GM04504 (cell line): ENCODE measurements at regions not wholly inside any gene's neighbourhood (a gene's known extent, or its start where the extent isn't known, plus 50 kb on each side); places are given as distances from the start of the nearest gene placed in this dataset.

Source experiments
- DNase-seq: peaks from one replicate; pipeline ENCODE4 v3.0.0-alpha.2; 2012; ENCODE audit warnings: low read depth

DNA sequence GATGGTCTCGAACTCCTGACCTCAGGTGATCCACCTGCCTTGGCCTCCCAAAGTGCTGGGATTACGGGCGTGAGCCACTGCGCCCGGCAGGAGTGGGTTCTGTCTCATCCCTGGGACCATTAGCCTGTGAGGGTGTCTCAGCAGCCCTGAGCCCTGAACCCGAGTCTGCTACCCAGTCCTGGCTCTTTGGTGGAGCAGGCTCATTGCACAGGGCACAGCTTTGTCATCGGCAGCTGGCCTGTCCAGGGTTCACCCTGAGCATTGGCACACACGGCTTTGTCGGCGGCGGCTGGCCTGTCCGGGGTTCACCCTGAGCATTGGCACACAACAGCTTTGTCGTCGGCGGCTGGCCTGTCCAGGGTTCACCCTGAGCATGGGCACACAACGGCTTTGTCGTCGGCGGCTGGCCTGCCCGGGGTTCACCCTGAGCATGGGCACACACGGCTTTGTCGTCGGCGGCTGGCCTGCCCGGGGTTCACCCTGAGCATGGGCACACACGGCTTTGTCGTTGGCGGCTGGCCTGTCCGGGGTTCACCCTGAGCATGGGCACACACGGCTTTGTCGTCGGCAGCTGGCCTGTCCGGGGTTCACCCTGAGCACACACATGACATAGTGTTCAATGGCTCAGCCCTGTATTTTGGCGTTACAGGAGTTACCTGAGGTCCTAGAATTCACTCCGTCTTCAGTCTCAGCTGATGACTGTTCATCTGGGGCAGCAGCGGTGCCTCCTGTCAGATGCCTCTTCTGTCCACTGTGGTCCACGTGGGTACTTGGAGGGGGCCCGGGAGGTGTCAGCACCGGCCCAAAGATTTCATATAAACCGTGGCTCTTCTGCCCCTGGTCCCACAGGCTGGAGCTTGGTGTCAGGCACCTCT, 1082.5 kb downstream of the BRD1 start:
- DNase-seq, result no peak

GRCh38 chr22:48744283-48744641, 1083.4 kb downstream of the BRD1 start:
- no peak for DNase-seq

- no peak for DNase-seq
Observed at GRCh38 chr22:48743601-48744282, 1083.9 kb downstream of the BRD1 start.

DNA sequence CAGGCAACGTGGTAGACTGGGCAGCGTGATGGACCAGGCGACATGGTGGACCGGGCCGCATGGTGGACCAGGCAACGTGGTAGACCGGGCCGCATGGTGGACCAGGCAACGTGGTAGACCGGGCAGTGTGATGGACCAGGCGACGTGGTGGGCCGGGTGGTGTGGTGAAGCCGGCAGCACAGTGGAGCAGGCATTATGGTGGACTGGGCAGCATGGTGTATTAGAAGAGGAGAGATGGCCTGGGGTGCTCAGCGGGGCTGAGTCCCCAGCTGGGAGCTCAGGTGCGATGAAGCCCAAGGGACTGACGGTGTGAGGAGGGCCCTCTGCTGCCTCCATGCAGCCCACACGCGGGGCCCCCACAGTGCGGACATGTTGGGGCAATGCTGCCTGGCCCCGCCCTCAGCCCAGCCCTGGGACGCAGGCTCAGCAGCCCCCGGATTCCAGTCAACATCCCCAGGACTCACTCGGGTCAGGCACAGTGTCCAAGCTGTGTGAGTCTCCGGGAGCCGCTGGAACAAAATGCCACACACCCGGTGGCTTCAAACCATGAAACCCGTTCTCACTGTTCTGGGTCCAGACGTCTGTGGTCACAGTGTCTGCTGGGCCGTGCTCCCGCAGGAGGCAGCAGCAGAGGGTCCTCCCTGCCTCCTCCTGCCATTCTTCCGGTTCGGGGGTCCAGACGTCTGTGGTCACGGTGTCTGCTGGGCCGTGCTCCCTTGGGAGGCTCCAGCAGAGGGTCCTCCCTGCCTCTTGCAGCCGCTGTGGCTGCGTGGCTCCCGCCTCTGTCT, 1084.9 kb downstream of the BRD1 start:
- DNase-seq, result no peak

DNA sequence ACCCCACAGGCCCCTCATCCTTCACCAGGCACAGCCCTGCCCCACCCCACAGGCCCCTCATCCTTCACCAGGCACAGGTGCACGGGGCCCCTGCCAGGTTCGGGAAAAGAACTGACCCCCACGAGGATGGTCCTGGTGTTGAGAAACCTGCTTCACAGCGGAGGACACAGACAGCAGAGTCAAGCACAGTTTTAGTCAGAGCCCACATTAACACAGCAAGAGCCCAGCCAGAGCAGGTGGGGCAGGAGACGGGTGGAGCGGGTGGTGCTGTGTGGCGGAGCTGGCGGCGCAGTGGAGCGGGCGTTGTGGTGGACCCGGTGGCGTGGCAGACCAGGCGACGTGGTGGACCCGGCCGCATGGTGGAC, 1085.5 kb downstream of the BRD1 start:
- no peak for DNase-seq

- DNase-seq, result no peak
Observed at GRCh38 chr22:48741540-48741939, 1086.1 kb downstream of the BRD1 start.

DNA sequence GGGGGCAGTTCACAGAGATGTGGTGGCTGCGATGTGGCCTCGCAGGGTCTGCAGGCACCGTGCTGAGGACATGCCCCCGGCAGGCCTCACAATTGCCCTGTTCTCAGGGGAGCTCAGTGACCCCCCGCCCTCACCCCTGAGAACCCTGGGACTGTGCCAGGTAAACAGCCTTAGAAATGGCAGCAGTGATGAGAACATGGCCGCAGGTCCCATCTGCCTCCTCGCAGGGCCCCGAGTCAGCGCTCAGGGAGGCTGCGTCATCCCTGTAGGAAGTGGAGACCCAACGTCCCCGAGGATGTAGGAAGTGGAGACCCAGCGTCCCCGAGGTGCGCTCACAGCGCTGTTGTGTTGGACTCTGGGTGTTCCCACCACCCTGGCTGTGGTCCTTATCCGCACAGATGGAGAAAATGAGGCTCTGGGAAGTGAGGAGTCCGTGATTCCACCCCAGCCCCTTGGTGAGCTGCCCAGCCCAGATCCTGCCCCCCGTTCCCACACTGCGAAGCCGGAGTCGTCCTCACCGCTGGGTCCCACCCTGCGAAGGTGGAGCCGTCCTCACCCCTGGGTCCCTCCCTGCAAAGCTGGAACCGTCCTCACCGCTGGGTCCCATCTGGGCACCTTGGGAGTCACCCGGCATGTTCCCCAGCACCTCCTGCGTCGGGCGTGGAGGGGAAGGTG, 1086.8 kb downstream of the BRD1 start:
- no peak for DNase-seq

DNA sequence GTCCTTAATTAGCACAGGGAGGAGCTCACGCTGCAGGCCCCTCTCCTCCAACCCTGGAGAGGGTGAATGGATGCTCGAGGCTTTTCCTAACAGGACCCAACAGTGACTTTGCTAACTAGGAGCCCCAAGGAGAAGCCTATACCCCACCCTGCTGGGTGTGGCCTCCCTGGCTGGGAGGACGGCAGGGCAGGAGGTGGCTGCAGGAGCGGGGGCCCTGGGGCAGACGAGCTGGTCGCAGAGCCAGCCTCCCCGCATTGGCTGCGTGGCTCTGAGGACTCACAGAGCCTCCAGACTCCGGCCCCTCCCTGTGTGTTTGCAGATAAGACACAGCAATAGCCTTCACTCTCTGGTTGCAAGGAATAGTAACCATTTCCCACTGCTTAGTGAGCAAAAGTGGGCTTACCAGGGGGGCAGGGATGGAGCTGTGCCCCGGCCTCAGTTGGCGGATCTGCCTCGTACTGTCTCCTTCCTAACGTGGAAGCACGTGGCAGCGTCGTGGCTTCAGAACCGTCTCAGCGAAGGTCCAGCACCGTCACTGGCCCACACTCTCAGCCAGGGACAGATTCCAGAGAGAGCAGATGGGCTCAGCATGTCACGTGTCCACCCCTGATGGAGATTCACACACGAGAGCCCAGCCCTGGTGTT, 1087.5 kb downstream of the BRD1 start:
- DNase-seq, result no peak

DNA sequence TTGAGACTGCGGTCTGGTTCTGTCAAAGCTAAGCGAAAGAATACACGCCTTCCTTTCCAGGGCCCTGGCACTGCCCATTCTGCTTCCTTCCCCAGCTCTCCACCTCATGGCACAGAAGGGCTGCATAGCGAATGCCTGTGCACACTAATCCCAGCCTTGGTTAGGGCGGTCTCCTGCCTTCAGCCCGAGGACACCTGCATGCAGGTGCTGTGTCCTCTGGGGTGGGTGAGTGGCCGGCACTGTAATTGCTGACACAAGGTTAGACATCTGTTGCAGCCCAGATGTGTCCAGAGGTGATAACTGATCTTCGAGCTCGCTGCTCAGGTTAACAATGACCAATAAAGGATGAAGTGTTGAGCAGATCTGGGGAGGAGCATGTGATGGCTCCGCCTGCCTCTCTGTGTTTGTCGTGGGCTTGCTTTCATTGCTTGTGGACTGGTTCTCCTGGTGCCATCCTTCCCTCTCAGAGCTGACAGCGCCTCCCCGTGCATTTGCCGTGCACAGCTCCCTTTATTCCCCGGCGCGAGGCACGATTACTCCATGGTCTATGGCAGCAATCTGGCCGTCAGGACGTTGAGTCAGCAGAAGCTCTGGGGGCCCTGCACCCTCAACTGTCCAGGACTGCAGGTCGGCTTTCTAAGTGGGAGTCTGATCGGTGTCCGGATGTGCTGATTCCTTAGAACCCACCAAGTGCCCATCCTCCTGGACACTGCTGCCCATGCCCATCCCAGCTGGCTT, 1088.2 kb downstream of the BRD1 start:
- no peak for DNase-seq

DNA sequence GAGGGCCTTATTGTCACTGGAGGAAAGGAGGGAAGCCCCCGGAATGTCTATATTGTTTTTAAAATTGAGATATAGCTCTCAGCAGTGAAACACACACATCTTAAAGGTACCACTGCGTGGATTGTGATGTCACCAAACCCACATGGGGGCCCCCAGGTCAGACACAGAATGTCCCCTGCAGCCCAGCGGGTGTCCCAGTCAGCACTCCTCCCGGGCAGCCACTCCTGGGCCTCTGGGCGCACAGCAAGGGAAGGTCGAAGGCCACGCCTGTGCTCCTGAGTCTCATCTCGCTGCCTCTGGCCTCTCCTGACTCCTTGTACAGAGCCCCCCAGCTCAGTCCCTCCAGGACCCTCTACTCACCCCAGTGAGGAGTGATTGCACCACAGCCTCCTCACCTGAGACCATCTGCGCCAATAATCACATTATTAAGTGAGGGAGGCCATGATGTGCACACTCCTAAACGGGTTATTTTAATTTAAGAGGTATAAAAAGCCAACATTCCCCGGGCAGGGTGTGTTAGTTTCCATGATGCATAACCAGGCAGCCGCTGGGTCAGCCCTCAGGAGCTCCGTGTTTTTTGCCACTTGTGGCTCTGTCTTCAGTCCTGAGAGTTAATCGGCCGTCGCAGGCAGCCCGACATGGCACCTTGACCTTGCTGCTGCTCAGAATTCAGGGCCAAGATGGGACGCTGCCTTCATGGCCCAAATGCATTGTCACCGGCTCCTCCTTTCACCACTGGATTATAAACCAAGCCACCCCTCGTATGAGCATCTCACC, 1089.3 kb downstream of the BRD1 start:
- DNase-seq, result no peak

DNA sequence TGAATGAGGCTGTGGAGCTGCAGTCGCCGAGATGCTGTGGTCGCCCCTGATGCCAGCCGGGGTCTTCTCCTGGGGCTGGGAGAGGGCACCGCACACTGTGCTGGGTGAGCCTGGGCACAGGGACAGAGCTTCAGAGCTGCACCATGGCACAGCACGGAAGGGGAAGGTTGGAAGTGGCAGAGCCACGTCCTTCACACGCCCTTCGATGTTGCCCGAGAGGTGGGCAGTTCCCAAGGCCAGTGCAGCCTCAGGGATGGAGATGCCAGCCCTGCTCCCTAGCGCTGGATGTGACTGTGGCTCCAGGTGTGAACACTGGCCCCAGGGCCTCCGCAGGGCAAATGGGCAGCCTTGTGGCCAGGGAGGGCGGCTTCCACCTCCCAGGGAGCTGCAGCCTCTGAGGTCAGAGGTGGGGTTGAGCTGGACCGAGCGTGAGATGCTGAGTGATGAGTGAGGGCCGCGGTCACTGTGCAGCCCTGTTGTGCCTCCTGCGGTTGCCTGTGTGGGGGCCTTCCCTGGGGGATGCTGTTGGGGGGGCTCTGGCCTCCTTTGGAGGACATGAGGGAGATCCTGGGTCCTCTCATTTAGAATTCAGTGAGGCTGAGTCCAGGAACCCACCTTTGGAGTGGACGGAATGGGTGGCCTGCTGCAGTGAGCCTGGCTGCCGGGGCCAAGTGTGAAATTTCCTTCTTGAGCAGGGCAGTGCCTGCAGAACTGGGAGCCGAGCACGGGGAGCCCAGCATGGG, 1090.0 kb downstream of the BRD1 start:
- DNase-seq, result no peak

GRCh38 chr22:48736593-48737460, 1090.8 kb downstream of the BRD1 start:
- DNase-seq, result no peak

GRCh38 chr22:48734961-48735360, 1092.7 kb downstream of the BRD1 start:
- DNase-seq, result no peak

DNA sequence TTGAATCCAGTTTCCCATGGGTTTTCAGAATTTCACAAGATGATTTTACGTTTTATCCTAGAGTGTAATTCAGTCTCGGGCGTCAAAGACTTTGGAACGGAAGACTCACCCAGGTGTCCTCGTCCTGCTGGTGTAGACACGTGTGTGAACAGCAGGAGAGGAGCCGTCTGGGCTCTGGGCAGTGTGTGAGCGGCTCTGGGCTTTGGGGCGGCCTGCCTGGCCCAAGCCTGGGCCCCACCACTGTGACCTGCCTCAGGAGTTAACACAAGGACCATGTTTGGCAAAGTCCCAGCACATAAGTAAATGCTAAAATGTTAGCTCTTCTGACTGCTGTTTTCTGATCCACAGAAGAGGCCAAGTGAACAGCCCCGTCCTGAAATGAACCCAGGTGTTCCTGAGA, 1093.3 kb downstream of the BRD1 start:
- no peak for DNase-seq

GRCh38 chr22:48729499-48730171, 1098.0 kb downstream of the BRD1 start:
- no peak for DNase-seq

DNA sequence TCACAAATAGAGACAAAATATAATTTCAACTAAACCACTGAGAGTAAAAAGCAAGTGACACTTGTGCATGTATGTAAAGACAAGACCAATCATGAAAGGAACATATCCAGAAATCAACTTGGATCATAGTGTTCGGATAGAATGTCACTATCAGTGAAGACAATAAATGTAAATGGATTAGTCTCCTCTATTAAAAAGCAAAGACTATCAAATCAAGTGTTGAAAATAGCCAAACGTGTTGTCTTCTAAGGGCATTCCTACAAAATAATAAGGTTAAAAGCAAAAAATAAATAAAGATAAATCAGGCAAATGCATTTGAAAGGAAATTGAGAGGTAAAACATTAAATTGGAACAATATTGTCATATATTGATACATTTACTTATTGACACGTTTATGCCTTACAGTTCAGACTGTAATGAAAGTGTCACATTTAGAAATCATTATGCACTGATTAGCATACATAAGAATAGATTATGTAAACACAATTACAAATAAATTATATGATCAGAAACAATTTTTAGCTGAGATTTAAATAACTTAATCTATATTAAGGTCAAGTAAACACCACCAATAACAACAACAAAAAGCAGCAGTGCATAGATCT, 1100.1 kb downstream of the BRD1 start:
- no peak for DNase-seq

GRCh38 chr22:48724899-48725298, 1102.8 kb downstream of the BRD1 start:
- DNase-seq, result no peak

DNA sequence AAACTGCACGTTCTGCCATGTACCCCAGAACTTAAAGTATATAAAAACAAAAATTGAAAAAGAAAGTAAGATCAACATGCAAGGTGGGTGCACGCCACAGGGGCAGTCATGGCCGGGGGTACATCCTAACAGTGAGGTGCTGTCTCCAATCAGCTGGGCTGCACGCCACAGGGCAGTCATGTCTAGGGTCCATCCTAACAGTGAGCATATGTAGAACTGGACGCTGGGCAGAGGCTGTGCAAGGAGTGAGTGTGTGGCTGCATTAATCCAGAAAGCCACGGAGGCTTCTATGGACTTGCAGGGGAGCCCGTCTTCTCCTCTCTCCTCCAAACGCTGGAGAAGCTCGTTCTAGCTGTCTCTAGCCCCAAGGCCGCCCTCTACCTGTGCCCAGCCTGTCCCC, 1105.0 kb downstream of the BRD1 start:
- DNase-seq, result no peak
